ENCODE measurements at regions not wholly inside any gene's neighbourhood (a gene's known extent, or its start where the extent isn't known, plus 50 kb on each side); places are given as distances from the start of the nearest gene placed in this dataset.

DNA sequence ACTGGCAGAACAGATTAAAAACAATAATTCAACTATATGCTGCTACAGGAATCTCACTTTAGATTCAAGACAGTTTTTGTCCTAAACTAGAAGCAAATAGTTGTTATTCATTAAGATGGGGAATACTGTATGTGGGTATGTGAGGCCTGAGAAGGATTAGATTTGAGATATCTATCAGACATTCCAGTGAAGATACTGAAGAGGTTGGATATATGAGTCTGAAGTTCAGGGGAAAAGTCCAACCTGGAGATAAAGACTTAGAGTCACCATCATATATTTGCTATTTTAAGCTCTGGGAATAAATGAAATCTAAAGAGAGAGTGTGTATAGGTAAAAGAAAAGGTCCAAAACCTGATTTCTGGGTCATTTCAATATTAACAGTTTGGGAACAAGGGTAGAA, 96.2 kb upstream of the RBBP8 start:
- H2AFZ ChIP-seq (ENCODE audit: low read depth, low read length, severe bottlenecking) = no peak overlapping the region
- H3K9me3 ChIP-seq (ENCODE audit: insufficient read depth, low read length) = no peaks in the 10 kb centered on the region
- no peaks in the 10 kb centered on the region for H3K36me3 ChIP-seq (ENCODE audit: low read length)
- H3K27ac ChIP-seq (ENCODE audit: low read depth, low read length) = no peak overlapping the region
- no peaks in the 10 kb centered on the region for H3K9me2 ChIP-seq (replicated peaks; ENCODE audit: insufficient read depth, low read length)
- H3K27me3 ChIP-seq (ENCODE audit: low read length) = no peaks in the 10 kb centered on the region
- no peaks in the 10 kb centered on the region for H3F3A ChIP-seq (ENCODE audit: insufficient read depth)
- no peak overlapping the region for H3K9ac ChIP-seq (ENCODE audit: low read length)
- no peak overlapping the region for H3K4me3 ChIP-seq (ENCODE audit: insufficient read depth, low read length, poor library complexity, severe bottlenecking)
- no peaks in the 10 kb centered on the region for H4K20me1 ChIP-seq (ENCODE audit: low read depth, low read length)
- H3K4me2 ChIP-seq (ENCODE audit: low read depth, low read length, poor library complexity, severe bottlenecking) = no peak overlapping the region
- H3K79me2 ChIP-seq (ENCODE audit: insufficient read depth, low read length) = no peaks in the 10 kb centered on the region
- no peak for TF ChIP-seq EZH2phosphoT487 (conservative IDR thresholded peaks at IDR 0.05; ENCODE audit: low read length)
- TF ChIP-seq, protein P1, sequence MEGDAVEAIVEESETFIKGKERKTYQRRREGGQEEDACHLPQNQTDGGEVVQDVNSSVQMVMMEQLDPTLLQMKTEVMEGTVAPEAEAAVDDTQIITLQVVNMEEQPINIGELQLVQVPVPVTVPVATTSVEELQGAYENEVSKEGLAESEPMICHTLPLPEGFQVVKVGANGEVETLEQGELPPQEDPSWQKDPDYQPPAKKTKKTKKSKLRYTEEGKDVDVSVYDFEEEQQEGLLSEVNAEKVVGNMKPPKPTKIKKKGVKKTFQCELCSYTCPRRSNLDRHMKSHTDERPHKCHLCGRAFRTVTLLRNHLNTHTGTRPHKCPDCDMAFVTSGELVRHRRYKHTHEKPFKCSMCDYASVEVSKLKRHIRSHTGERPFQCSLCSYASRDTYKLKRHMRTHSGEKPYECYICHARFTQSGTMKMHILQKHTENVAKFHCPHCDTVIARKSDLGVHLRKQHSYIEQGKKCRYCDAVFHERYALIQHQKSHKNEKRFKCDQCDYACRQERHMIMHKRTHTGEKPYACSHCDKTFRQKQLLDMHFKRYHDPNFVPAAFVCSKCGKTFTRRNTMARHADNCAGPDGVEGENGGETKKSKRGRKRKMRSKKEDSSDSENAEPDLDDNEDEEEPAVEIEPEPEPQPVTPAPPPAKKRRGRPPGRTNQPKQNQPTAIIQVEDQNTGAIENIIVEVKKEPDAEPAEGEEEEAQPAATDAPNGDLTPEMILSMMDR (IDR thresholded peaks at IDR 0.05; ENCODE audit: insufficient read depth, low read length, poor library complexity, severe bottlenecking) = no peak

DNA sequence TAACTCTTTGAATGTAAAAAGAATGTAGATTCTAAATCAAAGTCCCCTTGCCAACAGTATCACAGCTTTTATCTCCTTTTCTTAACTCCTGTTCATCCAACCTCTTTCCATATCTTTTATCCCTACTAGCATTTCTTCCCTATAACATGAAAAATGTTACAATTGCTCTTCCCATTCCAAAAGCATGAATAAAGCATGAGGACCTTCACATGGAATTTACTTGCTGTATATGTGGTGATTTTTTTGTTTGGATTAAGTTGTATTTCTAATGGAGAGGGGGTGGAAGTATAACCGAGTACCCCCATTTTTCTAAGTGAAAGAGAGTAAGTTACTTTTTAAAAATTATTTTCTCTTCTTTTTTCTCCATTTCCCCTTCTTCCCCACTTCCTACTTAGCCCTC, 94.9 kb upstream of the RBBP8 start:
- Histone ChIP-seq H3F3A (ENCODE audit: insufficient read depth) (no peaks in the 10 kb centered on the region), H3K36me3 (ENCODE audit: low read length) (no peaks in the 10 kb centered on the region), H3K9me2 (replicated peaks; ENCODE audit: insufficient read depth, low read length) (no peaks in the 10 kb centered on the region), H3K4me3 (ENCODE audit: insufficient read depth, low read length, poor library complexity, severe bottlenecking) (no peak overlapping the region), H3K79me2 (ENCODE audit: insufficient read depth, low read length) (no peaks in the 10 kb centered on the region), H3K27ac (ENCODE audit: low read depth, low read length) (no peak overlapping the region), H3K9me3 (ENCODE audit: insufficient read depth, low read length) (no peaks in the 10 kb centered on the region), H3K4me2 (ENCODE audit: low read depth, low read length, poor library complexity, severe bottlenecking) (no peak overlapping the region), H3K9ac (ENCODE audit: low read length) (no peak overlapping the region), H3K27me3 (ENCODE audit: low read length) (no peaks in the 10 kb centered on the region), H4K20me1 (ENCODE audit: low read depth, low read length) (no peaks in the 10 kb centered on the region), H2AFZ (ENCODE audit: low read depth, low read length, severe bottlenecking) (no peak overlapping the region)
- TF ChIP-seq, protein P1 (IDR thresholded peaks at IDR 0.05; ENCODE audit: insufficient read depth, low read length, poor library complexity, severe bottlenecking) = no peak
- TF ChIP-seq EZH2phosphoT487 (conservative IDR thresholded peaks at IDR 0.05; ENCODE audit: low read length) = no peak

DNA sequence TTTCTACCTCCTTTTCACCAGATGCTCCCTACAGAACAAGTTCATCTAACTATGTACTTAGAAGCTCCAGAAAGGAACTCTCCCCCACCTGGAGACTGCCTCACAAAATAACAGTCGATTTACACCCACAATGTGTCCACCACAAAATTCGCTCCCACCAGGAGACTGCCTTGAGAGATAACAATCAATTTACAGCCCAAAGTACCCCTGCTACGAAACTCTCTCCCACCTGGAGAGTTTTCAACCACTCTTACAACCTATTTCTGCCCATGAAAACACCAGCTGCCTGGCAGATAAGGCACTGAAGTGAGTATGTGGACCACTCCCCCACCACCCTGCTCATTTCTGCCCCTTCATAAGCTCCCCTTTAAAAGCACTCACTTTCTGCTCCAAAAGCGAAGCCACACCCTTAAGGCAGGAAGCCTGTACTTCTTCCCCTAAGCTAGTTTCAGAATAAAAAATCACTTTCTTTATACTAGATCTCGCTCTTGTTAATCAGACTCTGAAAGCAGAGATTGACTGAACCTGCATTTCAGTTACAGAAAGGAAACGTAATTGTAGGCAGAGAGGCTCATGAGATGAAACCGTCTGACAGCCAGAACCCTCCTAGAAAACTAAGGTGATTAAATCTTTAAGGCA, 94.4 kb upstream of the RBBP8 start:
- Histone ChIP-seq H3K9me2 (replicated peaks; ENCODE audit: insufficient read depth, low read length) (no peaks in the 10 kb centered on the region), H3K79me2 (ENCODE audit: insufficient read depth, low read length) (no peaks in the 10 kb centered on the region), H2AFZ (ENCODE audit: low read depth, low read length, severe bottlenecking) (no peak overlapping the region), H4K20me1 (ENCODE audit: low read depth, low read length) (no peaks in the 10 kb centered on the region), H3K27me3 (ENCODE audit: low read length) (no peaks in the 10 kb centered on the region), H3K9ac (ENCODE audit: low read length) (no peak overlapping the region), H3K4me2 (ENCODE audit: low read depth, low read length, poor library complexity, severe bottlenecking) (no peak overlapping the region), H3K27ac (ENCODE audit: low read depth, low read length) (no peak overlapping the region), H3K36me3 (ENCODE audit: low read length) (no peaks in the 10 kb centered on the region), H3F3A (ENCODE audit: insufficient read depth) (no peaks in the 10 kb centered on the region), H3K9me3 (ENCODE audit: insufficient read depth, low read length) (no peaks in the 10 kb centered on the region), H3K4me3 (ENCODE audit: insufficient read depth, low read length, poor library complexity, severe bottlenecking) (no peak overlapping the region)
- TF ChIP-seq, protein P1 (IDR thresholded peaks at IDR 0.05; ENCODE audit: insufficient read depth, low read length, poor library complexity, severe bottlenecking) = no peak
- TF ChIP-seq EZH2phosphoT487 (conservative IDR thresholded peaks at IDR 0.05; ENCODE audit: low read length) = no peak
